ENCODE measurements at regions not wholly inside any gene's neighbourhood (a gene's known extent, or its start where the extent isn't known, plus 50 kb on each side); places are given as distances from the start of the nearest gene placed in this dataset.

GRCh38 chr10:70997236-70997635 lies 108.9 kb upstream of the PCBD1 start:
- Mint-ChIP-seq H3K27ac (ENCODE audit: unreplicated experiment) (no peak overlapping the region), H3K27me3 (ENCODE audit: low read depth) (peaks cover 30% of the 10 kb centered on the region), H3K9me3 (peaks cover 4% of the 10 kb centered on the region), H3K36me3 (ENCODE audit: low read depth) (no peaks in the 10 kb centered on the region), H3K4me1 (no peaks in the 10 kb centered on the region), H3K4me3 (no peak overlapping the region)
- TF ChIP-seq CTCF (conservative IDR thresholded peaks at IDR 0.05) = no peak
- no peak for DNase-seq (ENCODE audit: low read depth, low spot score)

DNA sequence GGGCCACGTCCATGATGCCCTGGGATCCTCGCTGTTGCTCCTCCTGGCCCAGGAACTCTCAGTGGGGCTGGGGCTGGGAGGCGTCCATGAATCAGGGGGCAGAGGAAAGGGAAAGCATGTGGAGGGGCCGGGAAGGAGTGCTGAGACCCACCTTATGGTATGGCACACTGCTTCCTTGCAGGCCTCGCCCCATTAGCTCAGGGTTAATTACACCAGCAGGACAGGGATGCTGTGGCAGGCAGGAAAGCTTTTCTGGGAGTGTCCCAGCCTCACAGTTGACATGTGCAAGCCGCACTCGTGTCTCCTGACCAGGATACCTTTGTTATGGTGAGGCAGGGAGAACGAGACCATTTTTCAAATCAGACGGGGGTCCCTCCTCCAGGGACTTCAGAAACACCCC lies 109.7 kb upstream of the PCBD1 start:
- TF ChIP-seq CTCF (conservative IDR thresholded peaks at IDR 0.05) = no peak
- Mint-ChIP-seq H3K27me3 (ENCODE audit: low read depth) (peaks cover 36% of the 10 kb centered on the region), H3K27ac (ENCODE audit: unreplicated experiment) (no peak overlapping the region)

GRCh38 chr10:71001470-71001869 lies 113.1 kb upstream of the PCBD1 start:
- TF ChIP-seq CTCF (conservative IDR thresholded peaks at IDR 0.05) = no peak
- peaks cover 37% of the 10 kb centered on the region for H3K27me3 Mint-ChIP-seq (ENCODE audit: low read depth)

More for the DNA sequence above, 109.7 kb upstream of the PCBD1 start:
- no peaks in the 10 kb centered on the region for H3K36me3 Mint-ChIP-seq (ENCODE audit: low read depth)
- H3K4me1 Mint-ChIP-seq = no peaks in the 10 kb centered on the region
- no peak for DNase-seq (ENCODE audit: low read depth, low spot score)
- H3K9me3 Mint-ChIP-seq = peaks cover 4% of the 10 kb centered on the region
- no peak overlapping the region for H3K4me3 Mint-ChIP-seq

DNA sequence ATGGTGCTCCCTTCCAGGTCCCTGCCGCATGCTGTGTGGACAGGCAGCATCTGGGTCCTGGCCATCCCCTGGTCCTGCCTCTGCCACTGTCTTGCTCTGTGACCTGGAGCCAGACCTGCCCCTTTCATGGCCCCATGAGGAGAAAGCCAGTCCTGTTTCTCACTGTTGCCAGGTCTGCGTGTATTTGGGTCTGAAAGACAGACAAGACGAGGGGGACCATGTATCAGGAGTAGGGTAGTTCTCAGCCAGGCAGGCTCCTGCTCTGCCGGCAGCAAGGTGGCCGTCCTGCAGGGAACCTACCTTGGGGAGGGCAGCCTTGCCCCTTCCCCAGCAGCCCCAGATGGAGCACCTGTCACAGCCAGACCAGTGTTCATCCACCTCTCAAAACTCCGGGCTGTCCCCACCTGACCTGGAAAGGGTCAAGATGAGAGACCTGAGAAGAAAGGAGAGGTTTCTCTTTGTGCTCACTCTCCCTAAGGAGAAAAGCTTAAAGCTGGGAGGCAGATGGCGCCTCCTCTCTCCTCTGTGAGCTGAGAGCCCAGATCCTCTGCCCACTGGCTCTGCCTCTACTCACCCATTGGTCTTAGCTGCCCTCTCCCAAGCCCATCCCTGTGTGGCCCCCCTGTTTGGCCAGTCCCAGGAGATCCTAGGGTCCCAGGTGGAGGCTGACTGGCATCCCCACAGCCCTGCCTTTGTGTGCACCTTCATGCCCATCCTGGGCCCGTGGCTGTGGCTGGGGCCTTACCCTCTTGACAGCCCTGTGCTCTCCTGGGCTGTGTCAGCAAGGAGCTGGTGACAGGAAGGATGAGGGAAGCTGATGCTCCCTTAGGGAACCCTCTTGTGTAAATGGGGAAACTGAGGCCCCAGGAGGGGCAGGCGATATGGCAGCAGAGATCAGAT lies 116.1 kb upstream of the PCBD1 start:
- Mint-ChIP-seq H3K27ac (ENCODE audit: unreplicated experiment) (no peak overlapping the region), H3K9me3 (peaks cover 3% of the 10 kb centered on the region), H3K27me3 (ENCODE audit: low read depth) (peaks cover 42% of the 10 kb centered on the region), H3K36me3 (ENCODE audit: low read depth) (no peaks in the 10 kb centered on the region), H3K4me3 (no peak overlapping the region), H3K4me1 (peaks cover 10% of the 10 kb centered on the region)
- no peak for TF ChIP-seq CTCF (conservative IDR thresholded peaks at IDR 0.05)
- no peak for DNase-seq (ENCODE audit: low read depth, low spot score)

More at GRCh38 chr10:71001470-71001869, 113.1 kb upstream of the PCBD1 start:
- no peak for DNase-seq (ENCODE audit: low read depth, low spot score)
- Mint-ChIP-seq H3K4me1 (peaks cover 2% of the 10 kb centered on the region), H3K4me3 (no peak overlapping the region), H3K9me3 (peaks cover 4% of the 10 kb centered on the region), H3K27ac (ENCODE audit: unreplicated experiment) (no peak overlapping the region), H3K36me3 (ENCODE audit: low read depth) (no peaks in the 10 kb centered on the region)

- no peaks in the 10 kb centered on the region for H3K36me3 Mint-ChIP-seq (ENCODE audit: low read depth)
- no peak for DNase-seq (ENCODE audit: low read depth, low spot score)
- no peaks in the 10 kb centered on the region for H3K9me3 Mint-ChIP-seq
- no peak overlapping the region for H3K27ac Mint-ChIP-seq (ENCODE audit: unreplicated experiment)
- no peak overlapping the region for H3K4me3 Mint-ChIP-seq
- H3K27me3 Mint-ChIP-seq (ENCODE audit: low read depth) = peaks cover 37% of the 10 kb centered on the region
- peaks cover 10% of the 10 kb centered on the region for H3K4me1 Mint-ChIP-seq
- no peak for TF ChIP-seq CTCF (conservative IDR thresholded peaks at IDR 0.05)
Observed at GRCh38 chr10:71005337-71006305, 117.3 kb upstream of the PCBD1 start.

All from neural crest cell (in vitro differentiated cells).